SK-N-SH treated with all-trans-retinoic acid at 6 μM for 48 hours (cell line): ENCODE measurements at regions not wholly inside any gene's neighbourhood (a gene's known extent, or its start where the extent isn't known, plus 50 kb on each side); places are given as distances from the start of the nearest gene placed in this dataset.

ENCODE experiments used
- ARNTL ChIP-seq: fragments of 450-650 bp; formaldehyde crosslinking; IDR thresholded peaks from 2 replicates; pipeline ENCODE4 v1.5.0; 2020; ENCODE audit warnings: low read depth, mild to moderate bottlenecking, moderate library complexity, borderline replicate concordance
- BACH2 ChIP-seq: fragments of 250-450 bp; sonication (Bioruptor Pico); IDR thresholded peaks from 2 replicates; pipeline ENCODE4 v1.9.0; 2021; ENCODE audit warnings: mild to moderate bottlenecking, borderline replicate concordance
- CREB5 ChIP-seq: fragments of 250-450 bp; sonication (Bioruptor Pico); IDR thresholded peaks from 2 replicates; pipeline ENCODE4 v1.5.1; 2020; ENCODE audit warnings: low read depth, mild to moderate bottlenecking, moderate library complexity
- GLIS3 ChIP-seq: fragments of 250-450 bp; sonication (Bioruptor Pico); IDR thresholded peaks from 2 replicates; pipeline ENCODE4 v1.5.0; 2020; ENCODE audit warnings: mild to moderate bottlenecking, moderate library complexity
- ISL1 ChIP-seq: fragments of 250-450 bp; sonication (Bioruptor Pico); IDR thresholded peaks from 2 replicates; pipeline ENCODE4 v2.1.2; 2022; ENCODE audit warnings: mild to moderate bottlenecking, moderate library complexity
- PATZ1 ChIP-seq: fragments of 250-450 bp; sonication (Bioruptor Pico); IDR thresholded peaks from 2 replicates; pipeline ENCODE4 v1.8.0; 2020; ENCODE audit warnings: mild to moderate bottlenecking, moderate library complexity, borderline replicate concordance
- RARB ChIP-seq: fragments of 250-450 bp; sonication (Bioruptor Pico); IDR thresholded peaks from 2 replicates; pipeline ENCODE4 v1.8.0; 2021; ENCODE audit warnings: mild to moderate bottlenecking, moderate library complexity
- SNAI2 ChIP-seq: fragments of 250-450 bp; sonication (Bioruptor Pico); IDR thresholded peaks from 2 replicates; pipeline ENCODE4 v1.5.0; 2020; ENCODE audit warnings: mild to moderate bottlenecking, moderate library complexity
- TCF4 ChIP-seq: fragments of 250-450 bp; sonication (Bioruptor Pico); IDR thresholded peaks from 2 replicates; pipeline ENCODE4 v1.8.0; 2021; ENCODE audit warnings: mild to moderate bottlenecking, moderate library complexity, borderline replicate concordance
- TSHZ2 ChIP-seq: fragments of 250-450 bp; sonication (Bioruptor Pico); IDR thresholded peaks from 2 replicates; pipeline ENCODE4 v1.5.0; 2020; ENCODE audit warnings: mild to moderate bottlenecking, moderate library complexity
- ZC3H10 ChIP-seq: fragments of 250-450 bp; sonication (Bioruptor Pico); IDR thresholded peaks from 2 replicates; pipeline ENCODE4 v1.5.1; 2021; ENCODE audit warnings: mild to moderate bottlenecking, moderate library complexity
- ZNF70 ChIP-seq: fragments of 450-650 bp; formaldehyde crosslinking; IDR thresholded peaks from 2 replicates; pipeline ENCODE4 v1.5.0; 2020; ENCODE audit warnings: mild to moderate bottlenecking, moderate library complexity
- ZNF8 ChIP-seq: fragments of 450-650 bp; formaldehyde crosslinking; IDR thresholded peaks from 2 replicates; pipeline ENCODE4 v1.5.0; 2020; ENCODE audit warnings: mild to moderate bottlenecking, moderate library complexity

DNA sequence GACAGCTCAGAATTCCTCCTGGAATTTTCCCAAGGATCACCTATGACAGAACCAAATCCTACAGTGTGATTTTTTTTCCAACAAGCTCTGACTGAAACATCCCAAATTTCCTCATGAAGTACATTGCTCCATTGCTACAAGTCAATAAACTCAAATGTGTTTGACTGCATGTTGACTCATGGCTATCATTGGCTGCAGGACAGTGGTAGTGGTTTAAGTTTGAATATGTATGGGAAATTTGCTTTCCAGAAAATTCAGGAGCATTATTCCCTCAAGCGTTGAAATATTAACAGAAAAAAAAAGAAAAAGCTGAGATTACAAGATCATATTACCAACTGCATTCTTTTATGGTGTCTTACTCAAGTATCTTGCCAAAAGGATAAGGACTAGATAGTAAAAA lies 402.8 kb upstream of the DSEL start:
- TF ChIP-seq PATZ1, result no peak
- TF ChIP-seq RARB, result no peak
- no peak for TF ChIP-seq ARNTL (CRISPR knock-in tag)
- TF ChIP-seq ZNF70, result no peak
- TF ChIP-seq SNAI2 (CRISPR knock-in tag), result no peak
- TF ChIP-seq GLIS3 (CRISPR knock-in tag), result no peak
- TF ChIP-seq BACH2, result no peak
- TF ChIP-seq ZNF8 (CRISPR knock-in tag), result no peak
- TF ChIP-seq TSHZ2 (CRISPR knock-in tag), result no peak
- TF ChIP-seq TCF4 (CRISPR knock-in tag), result no peak
- no peak for TF ChIP-seq CREB5 (CRISPR knock-in tag)
- no peak for TF ChIP-seq ZC3H10 (CRISPR knock-in tag)
- TF ChIP-seq ISL1 (CRISPR knock-in tag), result no peak
